ENCODE measurements at regions not wholly inside any gene's neighbourhood (a gene's known extent, or its start where the extent isn't known, plus 50 kb on each side); places are given as distances from the start of the nearest gene placed in this dataset.

DNA sequence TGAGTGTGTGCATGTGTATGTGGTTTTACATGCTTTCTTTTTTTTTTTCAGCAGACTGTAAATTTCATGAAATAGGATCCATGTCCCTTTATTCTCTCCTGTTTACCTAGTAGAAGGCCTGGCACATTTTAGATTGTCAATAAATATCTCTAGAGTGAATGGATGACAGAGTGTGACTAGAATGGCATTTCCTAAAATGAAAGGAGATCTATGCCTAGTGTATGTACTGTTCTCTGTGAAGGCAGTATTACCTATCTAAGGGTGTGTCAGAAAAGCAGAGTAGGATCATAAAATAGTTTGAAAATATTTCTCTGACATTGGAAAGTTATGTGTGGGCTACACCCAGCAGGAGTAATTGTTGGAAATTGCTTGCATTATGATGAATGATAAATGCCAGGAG lies 1876.0 kb upstream of the C9orf72 start:
- no peak for TF ChIP-seq MAX (IDR thresholded peaks at IDR 0.05; ENCODE audit: low read depth, low read length)
- no peak for TF ChIP-seq POLR2A (IDR thresholded peaks at IDR 0.05; ENCODE audit: low read depth, low read length)
- TF ChIP-seq, protein P1, sequence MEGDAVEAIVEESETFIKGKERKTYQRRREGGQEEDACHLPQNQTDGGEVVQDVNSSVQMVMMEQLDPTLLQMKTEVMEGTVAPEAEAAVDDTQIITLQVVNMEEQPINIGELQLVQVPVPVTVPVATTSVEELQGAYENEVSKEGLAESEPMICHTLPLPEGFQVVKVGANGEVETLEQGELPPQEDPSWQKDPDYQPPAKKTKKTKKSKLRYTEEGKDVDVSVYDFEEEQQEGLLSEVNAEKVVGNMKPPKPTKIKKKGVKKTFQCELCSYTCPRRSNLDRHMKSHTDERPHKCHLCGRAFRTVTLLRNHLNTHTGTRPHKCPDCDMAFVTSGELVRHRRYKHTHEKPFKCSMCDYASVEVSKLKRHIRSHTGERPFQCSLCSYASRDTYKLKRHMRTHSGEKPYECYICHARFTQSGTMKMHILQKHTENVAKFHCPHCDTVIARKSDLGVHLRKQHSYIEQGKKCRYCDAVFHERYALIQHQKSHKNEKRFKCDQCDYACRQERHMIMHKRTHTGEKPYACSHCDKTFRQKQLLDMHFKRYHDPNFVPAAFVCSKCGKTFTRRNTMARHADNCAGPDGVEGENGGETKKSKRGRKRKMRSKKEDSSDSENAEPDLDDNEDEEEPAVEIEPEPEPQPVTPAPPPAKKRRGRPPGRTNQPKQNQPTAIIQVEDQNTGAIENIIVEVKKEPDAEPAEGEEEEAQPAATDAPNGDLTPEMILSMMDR (IDR thresholded peaks at IDR 0.05 in 2 of 3, conservative IDR thresholded peaks at IDR 0.05 in 1 of 3; ENCODE audit: control insufficient read depth in 2 of 3, extremely low read depth in 1 of 3, insufficient read depth in 1 of 3, low read depth in 3 of 3, low read length in 3 of 3) = no peak
- TF ChIP-seq EZH2 (IDR thresholded peaks at IDR 0.05; ENCODE audit: borderline replicate concordance, control insufficient read depth, low read depth, low read length) = no peak
- TF ChIP-seq POLR2AphosphoS5 (IDR thresholded peaks at IDR 0.05; ENCODE audit: low read length) = no peak
- no peak for TF ChIP-seq NR2F1 (conservative IDR thresholded peaks at IDR 0.05)
- TF ChIP-seq NFYB (IDR thresholded peaks at IDR 0.05; ENCODE audit: insufficient read depth, low read depth, low read length) = no peak
- TF ChIP-seq SIN3A (IDR thresholded peaks at IDR 0.05; ENCODE audit: low read depth, low read length) = no peak
- TF ChIP-seq YY1 (IDR thresholded peaks at IDR 0.05; ENCODE audit: low read depth, low read length) = no peak
- no peak for TF ChIP-seq GATAD2B (conservative IDR thresholded peaks at IDR 0.05; ENCODE audit: low read depth)
- TF ChIP-seq NRF1 (conservative IDR thresholded peaks at IDR 0.05; ENCODE audit: low read depth, low read length) = no peak
